Vagina (tissue), 2 donors: ENCODE measurements at regions not wholly inside any gene's neighbourhood (a gene's known extent, or its start where the extent isn't known, plus 50 kb on each side); places are given as distances from the start of the nearest gene placed in this dataset.

Source experiments
- POLR2A ChIP-seq, 2 donors: fragments of 450-650 bp; IDR thresholded peaks; one replicate each; pipeline ENCODE4 v1.6.1; 2017; ENCODE audit warnings: antibody characterized with exemption in 2 of 2, mild to moderate bottlenecking in 2 of 2, moderate library complexity in 2 of 2
- POLR2AphosphoS5 ChIP-seq, 2 donors: sonication (generic); formaldehyde crosslinking; IDR thresholded peaks; one replicate each; pipeline ENCODE4 v1.9.0; 2017; ENCODE audit warnings: antibody characterized with exemption in 2 of 2, mild to moderate bottlenecking in 2 of 2, low read depth in 1 of 2; ENCODE audit not compliant: insufficient read depth in 1 of 2
- TF ChIP-seq, protein P1 (sequence below), 3 experiments: fragments of 450-650 bp in 2 of 3; fragments of 200-600 bp in 1 of 3; sonication (generic) in 1 of 3; IDR thresholded peaks; one replicate each; pipeline ENCODE4 v1.5.1; 2017 to 2019; ENCODE audit warnings: antibody characterized with exemption in 3 of 3, mild to moderate bottlenecking in 2 of 3, moderate library complexity in 2 of 3

DNA sequence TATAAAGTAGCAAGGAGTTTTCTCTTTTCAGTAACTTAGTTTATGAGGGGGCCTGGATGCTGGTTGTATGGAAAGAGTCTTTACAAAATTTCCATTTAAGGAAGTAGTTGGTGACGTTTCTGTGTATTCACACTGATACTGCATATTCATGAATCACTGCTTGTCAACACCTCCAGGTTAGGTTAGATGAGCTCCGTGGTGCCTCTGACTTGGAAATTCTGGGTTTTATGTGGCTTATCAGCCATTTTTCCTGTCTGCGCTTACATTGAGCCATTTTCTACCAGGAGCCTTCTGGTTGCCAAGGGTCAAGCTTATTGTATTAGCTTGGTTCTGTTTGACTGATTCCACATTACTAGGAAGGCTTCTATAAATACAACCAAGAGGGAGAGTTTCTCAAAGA lies 128.3 kb downstream of the SLC28A3 start:
- TF ChIP-seq, protein P1, sequence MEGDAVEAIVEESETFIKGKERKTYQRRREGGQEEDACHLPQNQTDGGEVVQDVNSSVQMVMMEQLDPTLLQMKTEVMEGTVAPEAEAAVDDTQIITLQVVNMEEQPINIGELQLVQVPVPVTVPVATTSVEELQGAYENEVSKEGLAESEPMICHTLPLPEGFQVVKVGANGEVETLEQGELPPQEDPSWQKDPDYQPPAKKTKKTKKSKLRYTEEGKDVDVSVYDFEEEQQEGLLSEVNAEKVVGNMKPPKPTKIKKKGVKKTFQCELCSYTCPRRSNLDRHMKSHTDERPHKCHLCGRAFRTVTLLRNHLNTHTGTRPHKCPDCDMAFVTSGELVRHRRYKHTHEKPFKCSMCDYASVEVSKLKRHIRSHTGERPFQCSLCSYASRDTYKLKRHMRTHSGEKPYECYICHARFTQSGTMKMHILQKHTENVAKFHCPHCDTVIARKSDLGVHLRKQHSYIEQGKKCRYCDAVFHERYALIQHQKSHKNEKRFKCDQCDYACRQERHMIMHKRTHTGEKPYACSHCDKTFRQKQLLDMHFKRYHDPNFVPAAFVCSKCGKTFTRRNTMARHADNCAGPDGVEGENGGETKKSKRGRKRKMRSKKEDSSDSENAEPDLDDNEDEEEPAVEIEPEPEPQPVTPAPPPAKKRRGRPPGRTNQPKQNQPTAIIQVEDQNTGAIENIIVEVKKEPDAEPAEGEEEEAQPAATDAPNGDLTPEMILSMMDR (IDR thresholded peaks at IDR 0.05): no peak
- TF ChIP-seq POLR2AphosphoS5 (IDR thresholded peaks at IDR 0.05; ENCODE audit: insufficient read depth in 1 of 2, low read depth in 1 of 2) (no peak), POLR2A (IDR thresholded peaks at IDR 0.05) (no peak)
